ENCODE measurements at regions not wholly inside any gene's neighbourhood (a gene's known extent, or its start where the extent isn't known, plus 50 kb on each side); places are given as distances from the start of the nearest gene placed in this dataset.
"Not testable (repeated sequence)": the region's sequence is repeated elsewhere in the genome, so short reads cannot be mapped to it uniquely, and the experiment has no call there.

DNA sequence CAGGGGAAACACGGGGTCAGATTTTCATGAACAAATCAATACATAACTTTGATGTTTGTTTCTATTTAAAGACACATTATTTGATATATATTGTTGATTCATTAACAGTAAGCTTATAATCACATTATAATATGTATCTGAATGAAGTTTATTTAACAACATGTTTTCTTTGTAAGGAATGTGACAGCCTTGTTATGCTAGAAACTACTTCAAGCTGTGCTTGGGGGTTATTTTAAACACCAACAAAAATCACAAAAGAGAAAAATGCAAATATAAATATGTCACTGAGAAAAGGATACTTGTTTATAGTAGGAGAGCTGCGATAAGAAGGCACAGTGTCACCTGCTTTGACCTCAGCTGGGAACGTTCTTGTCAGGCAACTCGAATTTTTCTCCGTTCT lies 354.6 kb upstream of the AGA start:
- Histone ChIP-seq H3K27ac (ENCODE audit: low read depth, low read length) (no peak overlapping the region), H3K4me1 (ENCODE audit: control insufficient read depth, insufficient read depth, low read length) (peaks cover 12% of the 10 kb centered on the region), H3K36me3 (ENCODE audit: control insufficient read depth, insufficient read depth, low read length) (no peaks in the 10 kb centered on the region), H3K9me3 (ENCODE audit: control insufficient read depth, insufficient read depth, low read length) (no peaks in the 10 kb centered on the region), H3K4me3 (ENCODE audit: low read depth, low read length) (no peak overlapping the region), H3K27me3 (ENCODE audit: control insufficient read depth, insufficient read depth, low read length) (no peaks in the 10 kb centered on the region), H3K9ac (ENCODE audit: low read depth, low read length) (no peak overlapping the region)

DNA sequence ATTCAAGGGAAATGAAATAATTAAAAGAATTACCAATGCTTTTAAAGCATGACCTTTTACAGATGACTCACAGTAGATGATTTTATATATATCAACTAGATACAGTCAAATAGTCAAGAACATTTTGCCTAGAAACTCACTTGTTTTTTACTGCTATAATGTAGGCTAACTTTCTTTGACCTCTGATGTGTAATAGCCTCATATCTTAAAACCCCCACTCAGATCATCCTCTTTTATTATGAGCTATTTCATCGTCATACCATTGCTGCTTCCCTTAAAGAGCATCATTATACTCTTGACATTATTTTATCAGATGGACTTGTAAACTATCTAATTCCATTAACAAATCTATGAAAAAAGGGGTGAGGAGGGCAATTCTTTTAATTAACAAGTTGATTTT lies 355.9 kb upstream of the AGA start:
- peaks cover 11% of the 10 kb centered on the region for H3K4me1 ChIP-seq (ENCODE audit: control insufficient read depth, insufficient read depth, low read length)
- H3K27ac ChIP-seq (ENCODE audit: low read depth, low read length): no peak overlapping the region
- no peaks in the 10 kb centered on the region for H3K9me3 ChIP-seq (ENCODE audit: control insufficient read depth, insufficient read depth, low read length)
- H3K36me3 ChIP-seq (ENCODE audit: control insufficient read depth, insufficient read depth, low read length): no peaks in the 10 kb centered on the region
- no peak overlapping the region for H3K9ac ChIP-seq (ENCODE audit: low read depth, low read length)
- no peaks in the 10 kb centered on the region for H3K27me3 ChIP-seq (ENCODE audit: control insufficient read depth, insufficient read depth, low read length)
- no peak overlapping the region for H3K4me3 ChIP-seq (ENCODE audit: low read depth, low read length)

- Histone ChIP-seq H3K9me3 (ENCODE audit: control insufficient read depth, insufficient read depth, low read length) (no peaks in the 10 kb centered on the region), H3K36me3 (ENCODE audit: control insufficient read depth, insufficient read depth, low read length) (no peaks in the 10 kb centered on the region), H3K4me1 (ENCODE audit: control insufficient read depth, insufficient read depth, low read length) (peaks cover 4% of the 10 kb centered on the region; the same call in 1 of the 2 replicates), H3K4me3 (ENCODE audit: low read depth, low read length) (no peak overlapping the region), H3K27ac (ENCODE audit: low read depth, low read length) (no peak overlapping the region), H3K9ac (ENCODE audit: low read depth, low read length) (no peak overlapping the region), H3K27me3 (ENCODE audit: control insufficient read depth, insufficient read depth, low read length) (no peaks in the 10 kb centered on the region)
Measured at GRCh38 chr4:177802162-177802561, 359.9 kb upstream of the AGA start.

GRCh38 chr4:177802661-177803060 lies 360.4 kb upstream of the AGA start:
- H3K9ac ChIP-seq (ENCODE audit: low read depth, low read length): no peak overlapping the region
- peaks cover 3% of the 10 kb centered on the region; the same call in 1 of the 2 replicates for H3K4me1 ChIP-seq (ENCODE audit: control insufficient read depth, insufficient read depth, low read length)
- no peaks in the 10 kb centered on the region for H3K27me3 ChIP-seq (ENCODE audit: control insufficient read depth, insufficient read depth, low read length)
- no peaks in the 10 kb centered on the region for H3K36me3 ChIP-seq (ENCODE audit: control insufficient read depth, insufficient read depth, low read length)
- no peak overlapping the region for H3K27ac ChIP-seq (ENCODE audit: low read depth, low read length)
- H3K4me3 ChIP-seq (ENCODE audit: low read depth, low read length): no peak overlapping the region
- H3K9me3 ChIP-seq (ENCODE audit: control insufficient read depth, insufficient read depth, low read length): no peaks in the 10 kb centered on the region

DNA sequence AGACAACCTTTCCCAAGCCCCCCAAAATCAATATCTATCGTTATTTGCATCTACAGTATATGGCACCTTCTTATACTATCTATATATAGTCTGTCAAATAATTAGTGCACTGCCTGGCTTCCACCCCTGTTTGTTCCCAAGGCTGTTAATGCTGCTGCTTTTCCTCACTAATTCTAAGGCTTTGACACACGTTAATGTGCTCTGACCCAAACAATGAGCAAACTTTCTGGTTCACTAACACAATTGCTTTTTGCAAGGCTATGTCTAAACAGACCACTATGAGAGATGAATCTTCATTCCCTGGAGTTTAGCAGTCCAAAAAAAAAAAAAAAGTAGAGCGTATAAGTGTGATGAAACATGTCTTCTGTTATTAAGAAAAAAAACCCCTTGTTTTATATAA lies 360.9 kb upstream of the AGA start:
- H3K9me3 ChIP-seq (ENCODE audit: control insufficient read depth, insufficient read depth, low read length): no peaks in the 10 kb centered on the region
- no peaks in the 10 kb centered on the region for H3K36me3 ChIP-seq (ENCODE audit: control insufficient read depth, insufficient read depth, low read length)
- H3K27ac ChIP-seq (ENCODE audit: low read depth, low read length): no peak overlapping the region
- H3K4me1 ChIP-seq (ENCODE audit: control insufficient read depth, insufficient read depth, low read length): 0 out of 2 replicates have a peak, but pooled peaks cover 3% of the 10 kb centered on the region
- H3K4me3 ChIP-seq (ENCODE audit: low read depth, low read length): no peak overlapping the region
- H3K9ac ChIP-seq (ENCODE audit: low read depth, low read length): no peak overlapping the region
- H3K27me3 ChIP-seq (ENCODE audit: control insufficient read depth, insufficient read depth, low read length): no peaks in the 10 kb centered on the region

DNA sequence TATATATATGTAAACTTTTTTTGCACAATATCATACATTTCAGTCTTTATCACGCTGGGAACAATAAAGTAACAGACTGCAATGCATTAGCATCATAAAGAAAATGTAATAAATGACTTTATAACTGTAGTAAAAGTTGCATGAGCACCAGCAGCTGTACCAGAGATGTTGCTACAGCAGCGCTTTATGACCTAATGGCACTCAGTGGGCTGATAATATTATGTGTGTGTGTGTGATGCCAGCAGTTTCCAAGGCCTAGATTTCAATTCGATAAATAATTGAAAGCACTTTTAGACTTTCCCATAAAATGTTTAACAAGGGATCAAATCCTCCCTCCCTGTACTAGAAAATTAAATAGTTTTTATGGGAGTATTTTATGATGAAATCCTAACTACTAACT lies 367.6 kb upstream of the AGA start:
- H3K27me3 ChIP-seq (ENCODE audit: control insufficient read depth, insufficient read depth, low read length): no peaks in the 10 kb centered on the region
- no peak overlapping the region for H3K4me3 ChIP-seq (ENCODE audit: low read depth, low read length)
- no peak overlapping the region for H3K27ac ChIP-seq (ENCODE audit: low read depth, low read length)
- no peaks in the 10 kb centered on the region for H3K9me3 ChIP-seq (ENCODE audit: control insufficient read depth, insufficient read depth, low read length)
- H3K36me3 ChIP-seq (ENCODE audit: control insufficient read depth, insufficient read depth, low read length): no peaks in the 10 kb centered on the region
- H3K4me1 ChIP-seq (ENCODE audit: control insufficient read depth, insufficient read depth, low read length): no peaks in the 10 kb centered on the region
- H3K9ac ChIP-seq (ENCODE audit: low read depth, low read length): no peak overlapping the region

GRCh38 chr4:177810220-177810619 lies 368.0 kb upstream of the AGA start:
- H3K4me3 ChIP-seq (ENCODE audit: low read depth, low read length): no peak overlapping the region
- no peaks in the 10 kb centered on the region for H3K27me3 ChIP-seq (ENCODE audit: control insufficient read depth, insufficient read depth, low read length)
- H3K36me3 ChIP-seq (ENCODE audit: control insufficient read depth, insufficient read depth, low read length): no peaks in the 10 kb centered on the region
- no peak overlapping the region for H3K9ac ChIP-seq (ENCODE audit: low read depth, low read length)
- no peaks in the 10 kb centered on the region for H3K9me3 ChIP-seq (ENCODE audit: control insufficient read depth, insufficient read depth, low read length)
- no peaks in the 10 kb centered on the region for H3K4me1 ChIP-seq (ENCODE audit: control insufficient read depth, insufficient read depth, low read length)
- H3K27ac ChIP-seq (ENCODE audit: low read depth, low read length): no peak overlapping the region

GRCh38 chr4:177818392-177818791 lies 376.2 kb upstream of the AGA start:
- H3K4me3 ChIP-seq (ENCODE audit: low read depth, low read length); H3K36me3 ChIP-seq (ENCODE audit: control insufficient read depth, insufficient read depth, low read length); H3K9me3 ChIP-seq (ENCODE audit: control insufficient read depth, insufficient read depth, low read length); H3K27ac ChIP-seq (ENCODE audit: low read depth, low read length); H3K4me1 ChIP-seq (ENCODE audit: control insufficient read depth, insufficient read depth, low read length); H3K27me3 ChIP-seq (ENCODE audit: control insufficient read depth, insufficient read depth, low read length); H3K9ac ChIP-seq (ENCODE audit: low read depth, low read length): not testable (repeated sequence)

- Histone ChIP-seq H3K27me3 (ENCODE audit: control insufficient read depth, insufficient read depth, low read length) (no peaks in the 10 kb centered on the region), H3K9me3 (ENCODE audit: control insufficient read depth, insufficient read depth, low read length) (0 out of 2 replicates have a peak, but pooled peaks cover 5% of the 10 kb centered on the region), H3K4me3 (ENCODE audit: low read depth, low read length) (no peak overlapping the region), H3K27ac (ENCODE audit: low read depth, low read length) (no peak overlapping the region), H3K4me1 (ENCODE audit: control insufficient read depth, insufficient read depth, low read length) (no peaks in the 10 kb centered on the region), H3K9ac (ENCODE audit: low read depth, low read length) (no peak overlapping the region), H3K36me3 (ENCODE audit: control insufficient read depth, insufficient read depth, low read length) (no peaks in the 10 kb centered on the region)
Measured at GRCh38 chr4:177826973-177827372, 384.7 kb upstream of the AGA start.

- Histone ChIP-seq H3K27ac (ENCODE audit: low read depth, low read length) (no peak overlapping the region), H3K4me1 (ENCODE audit: control insufficient read depth, insufficient read depth, low read length) (0 out of 2 replicates have a peak, but pooled peaks cover 9% of the 10 kb centered on the region), H3K9ac (ENCODE audit: low read depth, low read length) (no peak overlapping the region), H3K9me3 (ENCODE audit: control insufficient read depth, insufficient read depth, low read length) (no peaks in the 10 kb centered on the region), H3K27me3 (ENCODE audit: control insufficient read depth, insufficient read depth, low read length) (no peaks in the 10 kb centered on the region), H3K4me3 (ENCODE audit: low read depth, low read length) (no peak overlapping the region), H3K36me3 (ENCODE audit: control insufficient read depth, insufficient read depth, low read length) (no peaks in the 10 kb centered on the region)
Measured at GRCh38 chr4:177841258-177841657, 399.0 kb upstream of the AGA start.

DNA sequence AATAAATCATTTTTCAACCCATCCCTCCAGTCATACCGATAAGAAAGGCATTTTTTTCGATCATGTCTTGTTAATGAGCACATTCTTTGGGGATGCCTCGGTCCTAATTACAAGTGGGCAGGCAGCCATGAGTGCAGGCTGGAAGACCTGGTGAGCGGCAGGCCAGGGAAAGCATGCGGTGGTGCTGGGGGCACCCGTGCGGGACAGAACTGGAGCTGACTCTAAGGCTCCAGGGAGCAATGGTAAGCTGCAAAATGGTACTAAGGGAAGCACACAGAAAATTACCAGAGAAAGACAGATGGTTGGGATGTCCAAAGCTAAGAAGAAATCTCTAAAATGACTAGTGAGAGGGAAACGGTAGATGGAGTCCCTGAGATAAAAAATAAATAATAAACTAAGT lies 411.0 kb upstream of the AGA start:
- Histone ChIP-seq H3K27me3 (ENCODE audit: control insufficient read depth, insufficient read depth, low read length) (no peaks in the 10 kb centered on the region), H3K4me3 (ENCODE audit: low read depth, low read length) (no peak overlapping the region), H3K27ac (ENCODE audit: low read depth, low read length) (no peak overlapping the region), H3K9ac (ENCODE audit: low read depth, low read length) (no peak overlapping the region), H3K4me1 (ENCODE audit: control insufficient read depth, insufficient read depth, low read length) (peaks cover 21% of the 10 kb centered on the region), H3K36me3 (ENCODE audit: control insufficient read depth, insufficient read depth, low read length) (no peaks in the 10 kb centered on the region), H3K9me3 (ENCODE audit: control insufficient read depth, insufficient read depth, low read length) (peaks cover 10% of the 10 kb centered on the region; the same call in 1 of the 2 replicates)
